GM21367 (cell line): ENCODE measurements at regions not wholly inside any gene's neighbourhood (a gene's known extent, or its start where the extent isn't known, plus 50 kb on each side); places are given as distances from the start of the nearest gene placed in this dataset.
"Not testable (repeated sequence)": the region's sequence is repeated elsewhere in the genome, so short reads cannot be mapped to it uniquely, and the experiment has no call there.

Source experiments
- ATAC-seq: cut with Tn5 transposase; IDR thresholded peaks from one replicate; pipeline ENCODE4 v1.9.1; 2021; ENCODE audit not compliant: unreplicated experiment

DNA sequence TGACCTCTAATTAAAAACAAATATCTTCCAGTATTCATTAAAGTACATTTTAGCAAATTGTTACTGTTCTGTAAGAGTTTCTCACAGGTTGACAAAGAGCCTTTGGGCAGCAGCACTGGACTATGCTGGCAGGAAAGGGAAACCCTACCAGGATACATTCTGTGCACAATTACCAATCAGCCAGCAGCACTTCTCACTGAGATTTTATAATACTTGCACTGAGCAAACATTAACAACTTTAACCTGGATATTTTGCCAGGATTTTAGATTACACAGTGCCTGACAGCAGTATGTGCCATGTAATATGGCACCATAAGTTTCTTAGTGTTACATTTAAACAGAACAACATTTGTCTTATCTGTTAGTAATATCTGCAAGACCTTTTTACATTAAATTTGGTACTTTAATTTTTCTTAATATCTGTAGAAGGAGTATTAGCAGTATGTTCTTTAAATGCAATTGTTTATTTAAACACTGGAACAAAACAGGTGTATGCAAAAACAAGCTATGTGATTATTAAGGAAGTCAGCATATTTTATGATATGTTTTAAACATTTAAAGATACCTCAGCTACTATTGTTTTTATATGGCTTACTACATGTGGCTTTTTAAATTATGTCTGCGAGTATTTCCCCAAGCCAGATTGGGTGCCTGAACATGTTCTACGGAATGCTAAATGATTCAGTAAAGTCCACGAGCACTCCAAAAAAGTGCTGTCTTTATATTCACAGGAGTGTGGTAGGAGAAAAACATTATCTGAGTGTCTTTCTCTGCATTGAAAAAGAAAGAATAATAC is 699.0 kb upstream of the LUZP2 start:
- ATAC-seq, result no peak

DNA sequence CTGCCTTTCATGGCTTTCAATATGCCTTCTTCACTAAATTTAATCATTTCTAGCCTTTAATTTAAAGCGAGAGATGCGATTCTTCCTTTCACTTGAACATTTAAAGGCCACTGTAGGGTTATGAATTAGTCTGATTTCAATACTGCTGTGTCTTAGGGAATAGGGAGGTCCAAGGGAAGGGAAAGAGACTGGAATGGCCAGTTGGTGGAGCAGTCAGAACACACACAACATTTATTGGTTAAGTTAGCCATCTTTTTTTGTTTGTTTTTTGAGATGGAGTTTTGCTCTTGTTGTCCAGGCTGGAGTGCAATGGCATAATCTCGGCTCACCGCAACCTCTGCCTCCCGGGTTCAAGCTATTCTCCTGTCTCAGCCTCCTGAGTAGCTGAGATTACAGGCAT is 662.5 kb upstream of the LUZP2 start:
- ATAC-seq, result not testable (repeated sequence)

DNA sequence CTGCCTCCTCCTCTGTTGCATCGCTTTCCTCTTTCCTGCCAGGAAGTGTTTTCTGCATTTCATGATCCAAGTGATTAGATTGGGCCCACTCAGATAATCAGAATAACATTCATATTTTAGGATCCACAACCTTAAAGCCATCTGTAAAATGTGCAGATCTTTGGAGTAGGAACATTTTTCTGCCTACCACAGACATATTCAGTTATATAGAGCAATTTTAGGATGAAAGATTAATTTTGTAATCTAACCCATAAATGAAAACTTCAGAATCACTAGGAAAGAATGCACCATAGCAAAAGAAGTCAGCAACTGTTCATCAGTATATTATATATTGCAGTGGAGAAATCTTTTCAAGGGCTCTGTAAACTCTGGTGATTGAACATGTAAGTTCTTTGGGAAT is 659.9 kb upstream of the LUZP2 start:
- ATAC-seq, result no peak

DNA sequence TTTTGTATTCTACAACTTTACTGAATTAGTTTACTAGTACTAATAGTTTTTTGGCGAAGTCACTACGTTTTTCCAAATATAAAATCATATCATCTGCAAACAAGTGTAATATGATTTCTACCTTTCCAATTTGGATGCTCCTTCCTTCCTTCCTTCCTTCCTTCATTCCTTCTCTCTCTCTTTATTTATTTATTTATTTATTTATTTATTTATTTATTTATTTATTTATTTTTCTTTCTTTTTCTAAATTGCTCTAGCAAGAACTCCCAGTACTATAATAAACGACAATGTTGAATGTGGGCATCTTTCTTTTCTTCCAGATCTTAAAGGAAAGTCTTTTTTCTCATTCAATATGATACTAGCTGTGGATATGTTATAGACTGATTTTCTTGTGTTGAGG is 656.0 kb upstream of the LUZP2 start:
- ATAC-seq, result no peak

DNA sequence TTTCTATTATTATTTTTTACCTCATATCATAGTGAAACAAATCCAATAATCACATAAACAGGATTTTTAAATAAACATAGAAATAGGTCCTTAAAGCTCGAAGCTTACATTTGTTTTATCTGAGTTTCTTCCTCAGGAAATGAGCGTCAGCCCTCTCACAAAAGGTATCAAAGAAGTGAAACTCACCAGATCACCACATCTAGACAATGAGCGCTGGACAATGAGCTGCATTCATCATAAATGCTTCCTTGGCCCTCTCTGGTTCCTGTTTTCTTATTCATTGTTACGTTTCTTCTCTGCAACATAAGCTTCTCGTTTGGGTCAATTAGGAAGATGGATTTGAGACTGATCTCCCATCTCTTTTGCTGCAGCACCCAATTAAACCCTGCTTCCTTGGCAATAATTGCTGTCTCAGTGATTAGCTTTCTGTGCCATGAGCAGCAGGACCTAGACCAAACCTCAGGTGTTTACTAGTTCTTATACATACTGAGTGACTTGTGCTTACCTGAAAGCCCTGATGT is 649.9 kb upstream of the LUZP2 start:
- no peak for ATAC-seq

DNA sequence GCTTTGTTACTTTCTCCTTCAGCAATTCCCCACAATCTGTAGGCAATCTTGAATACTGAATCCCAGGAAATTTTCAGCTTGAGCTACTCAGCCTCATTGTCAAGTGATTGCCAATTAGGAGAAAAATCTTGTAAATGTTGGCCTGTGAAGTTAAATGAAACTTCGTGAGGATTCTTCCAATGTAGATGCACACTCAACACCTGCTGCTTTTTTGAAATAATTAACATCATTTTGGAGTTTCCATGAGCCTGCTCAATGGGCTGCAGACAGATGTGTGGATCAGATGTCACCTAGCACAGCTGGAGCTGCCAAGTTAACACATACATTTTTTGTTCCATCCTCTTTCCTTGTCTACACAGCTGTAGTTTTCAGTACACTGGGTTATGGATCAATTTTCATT is 645.6 kb upstream of the LUZP2 start:
- ATAC-seq, result no peak

DNA sequence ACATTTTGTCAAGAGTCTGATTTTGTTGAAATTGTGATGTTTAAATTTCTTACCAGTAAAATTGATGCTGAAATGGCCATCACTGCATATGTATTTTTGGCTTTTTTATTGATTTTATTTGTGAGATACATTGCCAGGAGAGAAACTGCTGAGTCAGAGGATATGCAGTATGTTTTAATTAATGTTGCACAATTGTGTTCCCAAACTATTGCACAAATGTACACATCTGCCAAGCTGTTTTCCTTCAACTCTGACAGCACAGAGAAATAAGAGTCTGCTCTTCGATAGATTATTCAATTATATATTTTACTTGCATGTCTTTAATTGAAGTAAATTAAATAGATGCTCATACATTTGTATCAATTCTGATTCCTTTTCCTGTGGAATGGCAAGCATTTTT is 640.2 kb upstream of the LUZP2 start:
- ATAC-seq, result no peak

DNA sequence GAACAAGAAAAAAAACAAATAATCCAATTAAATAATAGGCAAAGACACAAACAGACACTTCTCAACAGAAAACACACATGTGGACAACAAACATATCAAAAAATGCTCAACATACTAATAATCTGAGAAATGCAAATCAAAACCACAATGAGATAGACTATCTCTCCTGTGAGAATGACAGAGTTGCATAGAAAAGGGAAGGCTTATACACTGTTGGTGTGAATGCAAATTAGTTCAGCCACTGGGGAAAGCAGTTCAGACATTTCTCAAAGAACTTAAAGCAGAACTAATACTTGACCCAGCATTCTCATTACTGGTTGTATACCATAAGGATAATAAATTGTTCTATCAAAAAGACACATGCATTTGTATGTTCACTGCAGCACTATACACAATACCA is 637.8 kb upstream of the LUZP2 start:
- no peak for ATAC-seq

DNA sequence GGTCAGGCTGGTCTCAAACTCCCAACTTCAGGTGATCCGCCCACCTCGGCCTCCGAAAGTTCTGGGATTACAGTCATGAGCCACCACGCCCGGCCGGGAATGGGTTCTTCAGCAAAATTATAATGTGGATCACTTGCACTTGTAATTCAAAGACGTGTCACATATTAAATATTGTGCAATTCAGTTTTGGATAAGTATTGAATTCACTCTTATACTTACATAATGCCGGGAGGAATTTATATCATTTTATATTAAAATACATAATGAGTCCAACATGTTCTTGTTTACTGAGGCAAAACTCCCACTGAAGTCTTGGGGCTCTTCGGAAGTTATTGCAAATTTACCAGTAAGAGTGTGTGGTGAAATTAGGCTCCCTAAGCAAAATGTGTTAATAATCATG is 635.2 kb upstream of the LUZP2 start:
- ATAC-seq, result no peak

DNA sequence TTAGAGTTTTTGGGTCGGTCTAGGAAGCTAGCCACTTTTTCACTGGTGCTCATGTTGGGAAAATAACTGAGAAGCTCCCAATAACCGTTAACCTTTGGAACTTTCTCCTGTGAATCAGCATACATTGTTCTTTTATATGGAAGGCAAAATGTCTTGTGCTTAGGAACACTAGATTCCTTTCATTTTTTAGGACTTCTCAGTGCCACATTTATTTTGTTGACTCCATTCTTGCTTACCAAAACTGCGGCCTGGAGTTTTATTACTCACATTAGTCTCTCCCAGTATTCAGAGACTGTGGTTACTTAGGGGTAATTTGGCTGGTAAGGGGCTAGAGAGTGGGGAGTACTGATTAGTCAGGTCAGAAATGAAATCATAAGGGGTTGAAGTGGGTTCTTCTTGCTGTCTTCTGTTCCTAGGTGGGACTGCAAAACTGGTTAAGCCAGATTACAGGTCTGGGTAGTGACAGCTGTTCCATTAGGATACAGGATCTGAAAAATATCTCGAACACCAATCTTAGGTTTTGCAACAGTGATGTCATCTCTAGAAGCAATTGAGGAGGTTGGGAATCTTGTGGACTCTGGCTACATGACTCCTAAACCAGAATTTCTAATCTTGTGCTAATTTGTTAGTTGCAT is 631.4 kb upstream of the LUZP2 start:
- no peak for ATAC-seq

DNA sequence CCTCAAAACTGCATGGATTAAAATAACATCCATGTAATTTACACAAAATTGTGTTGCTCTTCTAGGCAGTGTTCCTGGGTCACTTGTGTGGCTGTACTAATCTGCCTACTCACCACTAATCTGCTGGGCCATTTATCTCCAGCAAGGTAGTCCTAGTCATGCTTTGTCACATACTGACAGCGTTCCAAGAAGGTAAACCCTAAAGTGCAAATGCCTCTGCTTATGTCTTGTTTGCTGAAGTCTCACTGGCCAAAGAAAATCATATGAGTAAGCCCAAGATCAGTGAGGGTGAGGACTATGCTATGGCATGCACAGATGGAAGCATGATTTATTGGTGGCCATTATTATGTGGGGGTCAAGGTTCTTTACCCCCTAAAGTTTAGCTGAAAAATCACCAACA is 630.2 kb upstream of the LUZP2 start:
- ATAC-seq, result no peak

DNA sequence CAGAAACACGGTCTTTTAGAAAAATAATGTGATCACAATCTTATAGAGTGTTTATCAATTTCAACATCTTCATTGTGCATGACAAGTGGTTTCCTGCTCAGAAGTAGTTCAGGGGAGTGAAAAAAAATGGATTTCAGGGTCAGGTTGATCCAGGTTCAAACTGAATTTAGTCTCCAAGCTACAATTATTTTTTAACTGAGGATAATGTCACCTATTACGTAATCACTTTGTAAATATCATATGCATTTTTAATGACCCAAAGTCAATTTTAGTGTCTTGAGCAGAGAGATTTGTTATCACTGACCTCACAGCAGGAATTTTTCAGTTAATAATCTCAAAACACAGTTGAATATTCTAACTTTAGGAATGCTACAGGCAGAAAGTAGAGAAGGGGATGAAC is 627.2 kb upstream of the LUZP2 start:
- ATAC-seq, result no peak

DNA sequence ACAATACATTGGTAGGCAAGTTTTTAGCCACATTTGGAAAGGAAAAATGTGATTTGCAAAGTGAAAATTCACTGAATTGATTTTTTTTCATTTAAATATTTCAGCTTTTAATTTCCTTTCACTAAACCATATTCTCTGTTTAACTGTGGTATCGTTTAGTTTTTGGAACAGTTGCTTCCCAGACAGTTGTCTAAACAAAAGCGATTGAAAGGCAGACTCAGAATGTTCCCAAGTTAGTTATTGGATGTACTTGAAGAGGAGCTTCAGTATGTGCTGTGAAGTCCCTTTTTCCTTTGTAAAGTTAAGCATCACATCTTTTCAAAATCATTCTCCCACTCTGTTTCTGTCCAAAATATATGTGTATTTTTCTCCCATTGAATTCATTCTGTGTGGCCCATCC is 623.4 kb upstream of the LUZP2 start:
- ATAC-seq, result no peak

DNA sequence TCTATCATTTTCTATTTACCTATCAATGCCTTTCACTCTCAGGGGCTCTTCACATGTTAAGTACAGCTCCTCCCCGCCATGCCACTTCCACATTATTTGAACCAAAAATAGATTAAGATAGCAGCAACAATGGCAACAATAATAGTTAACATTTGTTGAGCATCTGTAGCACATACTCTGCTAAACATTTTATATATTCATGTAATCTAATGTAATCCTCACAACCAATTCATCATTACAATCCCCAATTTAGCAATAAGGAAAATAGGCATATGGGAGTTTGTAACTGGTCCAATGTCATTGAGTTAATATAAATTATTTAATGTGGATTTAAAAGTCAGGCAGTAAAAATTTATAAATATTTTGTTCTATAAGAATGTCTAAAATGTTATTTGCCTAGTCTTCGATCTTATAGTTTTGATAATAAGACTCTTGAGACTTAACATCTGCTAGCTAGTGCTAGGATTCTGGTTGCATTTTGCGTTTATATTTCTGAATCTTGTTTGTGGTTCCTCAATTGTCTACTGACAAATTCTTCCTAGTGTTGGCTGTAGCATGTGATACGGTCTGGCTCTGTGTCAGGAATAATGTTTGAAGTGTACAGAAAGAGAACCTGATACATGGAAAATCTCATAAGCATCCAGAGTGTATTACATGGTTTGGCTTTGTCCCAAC is 621.5 kb upstream of the LUZP2 start:
- ATAC-seq, result no peak

DNA sequence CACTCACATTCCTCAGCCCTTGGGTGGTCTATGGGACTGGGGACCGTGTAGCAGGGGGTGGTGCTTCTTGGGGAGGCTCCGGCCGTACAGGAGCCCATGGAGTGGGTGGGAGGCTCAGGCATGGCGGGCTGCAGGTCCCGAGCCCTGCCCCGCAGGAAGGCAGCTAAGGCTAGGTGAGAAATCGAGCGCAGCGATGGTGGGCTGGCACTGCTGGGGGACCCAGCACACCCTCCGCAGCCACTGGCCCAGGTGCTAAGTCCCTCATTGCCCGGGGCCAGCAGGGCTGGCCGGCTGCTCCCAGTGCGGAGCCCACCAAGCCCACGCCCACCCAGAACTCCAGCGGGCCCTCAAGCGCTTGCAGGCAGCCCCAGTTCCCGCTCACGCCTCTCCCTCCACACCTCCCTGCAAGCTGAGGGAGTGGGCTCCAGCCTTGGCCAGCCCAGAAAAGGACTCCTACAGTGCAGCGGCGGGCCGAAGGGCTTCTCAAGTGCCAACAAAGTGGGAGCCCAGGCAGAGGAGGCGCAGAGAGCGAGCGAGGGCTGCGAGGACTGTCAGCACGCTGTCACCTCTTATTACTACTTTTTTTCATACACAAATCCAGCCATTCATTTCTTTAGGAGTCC is 613.3 kb upstream of the LUZP2 start:
- not testable (repeated sequence) for ATAC-seq

DNA sequence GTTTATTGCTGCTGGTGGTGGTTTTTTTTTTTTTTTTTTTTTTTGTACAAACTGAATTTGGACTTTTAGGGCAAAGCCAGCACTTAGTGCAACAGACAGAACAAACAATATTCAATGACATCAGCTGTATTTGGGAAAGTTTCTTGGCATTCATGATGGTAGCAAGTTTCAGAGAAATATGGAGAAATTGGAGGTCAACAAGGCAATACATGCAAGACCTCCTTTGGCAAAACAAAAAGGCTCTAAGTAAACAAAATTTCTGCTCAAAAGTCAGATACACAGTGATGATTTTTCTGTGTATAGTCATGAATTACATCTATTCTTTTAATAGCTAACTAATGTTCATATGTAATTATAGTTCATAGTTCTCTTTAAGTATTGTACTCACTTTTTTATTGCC is 612.5 kb upstream of the LUZP2 start:
- no peak for ATAC-seq

DNA sequence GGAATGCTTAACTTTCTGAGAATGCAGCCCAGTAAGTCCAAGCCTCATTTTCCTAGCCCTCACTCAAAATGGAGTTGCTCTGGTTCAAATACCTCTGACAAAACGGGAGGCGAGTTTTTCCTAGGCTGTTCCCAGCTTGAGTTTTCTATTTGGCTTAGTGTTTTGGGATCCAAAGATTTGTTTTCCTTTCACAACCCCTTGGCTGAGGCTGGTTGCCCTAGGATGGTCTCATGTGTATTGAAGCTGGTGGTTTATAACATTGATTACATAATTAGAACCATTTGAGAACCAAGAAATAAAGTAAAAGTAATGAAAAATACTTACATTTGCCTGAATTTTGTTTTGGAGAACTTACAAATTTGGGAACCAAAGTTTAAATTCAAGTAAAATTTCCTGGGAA is 611.1 kb upstream of the LUZP2 start:
- no peak for ATAC-seq

DNA sequence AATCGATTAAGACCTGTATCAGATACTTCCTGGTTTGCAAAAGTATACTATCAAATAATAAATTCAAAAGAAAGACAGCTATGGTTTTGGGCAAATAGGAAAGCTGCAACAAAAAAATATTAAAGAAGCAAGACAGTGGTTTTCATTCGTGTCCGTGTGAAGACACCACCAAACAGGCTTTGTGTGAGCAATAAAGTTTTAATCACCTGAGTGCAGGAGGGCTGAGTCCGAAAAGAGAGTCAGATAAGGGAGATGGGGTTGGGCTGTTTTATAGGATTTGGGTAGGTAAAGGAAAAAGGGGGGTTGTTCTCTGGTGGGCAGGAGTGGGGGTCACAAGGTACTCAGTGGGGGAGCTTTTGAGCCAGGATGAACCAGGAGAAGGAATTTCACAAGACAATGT is 609.7 kb upstream of the LUZP2 start:
- not testable (repeated sequence) for ATAC-seq

DNA sequence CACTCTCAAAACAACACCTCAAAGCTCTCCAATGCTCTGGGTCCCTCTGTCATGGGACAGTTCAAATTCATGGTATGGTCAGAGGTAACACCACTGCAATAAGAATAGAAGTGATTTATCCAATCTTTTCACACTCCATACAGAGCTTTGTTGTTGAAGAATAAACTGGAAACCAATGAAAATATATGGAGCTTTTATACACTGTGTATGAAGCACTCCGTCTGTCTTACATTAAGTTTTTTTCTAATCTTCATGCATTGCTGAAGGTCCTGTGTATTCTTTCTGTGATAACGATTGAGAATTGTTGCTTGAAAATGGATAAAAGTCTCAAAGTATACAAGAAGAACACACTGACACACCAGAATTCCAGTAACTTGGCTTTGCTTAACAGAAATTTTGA is 603.7 kb upstream of the LUZP2 start:
- no peak for ATAC-seq

DNA sequence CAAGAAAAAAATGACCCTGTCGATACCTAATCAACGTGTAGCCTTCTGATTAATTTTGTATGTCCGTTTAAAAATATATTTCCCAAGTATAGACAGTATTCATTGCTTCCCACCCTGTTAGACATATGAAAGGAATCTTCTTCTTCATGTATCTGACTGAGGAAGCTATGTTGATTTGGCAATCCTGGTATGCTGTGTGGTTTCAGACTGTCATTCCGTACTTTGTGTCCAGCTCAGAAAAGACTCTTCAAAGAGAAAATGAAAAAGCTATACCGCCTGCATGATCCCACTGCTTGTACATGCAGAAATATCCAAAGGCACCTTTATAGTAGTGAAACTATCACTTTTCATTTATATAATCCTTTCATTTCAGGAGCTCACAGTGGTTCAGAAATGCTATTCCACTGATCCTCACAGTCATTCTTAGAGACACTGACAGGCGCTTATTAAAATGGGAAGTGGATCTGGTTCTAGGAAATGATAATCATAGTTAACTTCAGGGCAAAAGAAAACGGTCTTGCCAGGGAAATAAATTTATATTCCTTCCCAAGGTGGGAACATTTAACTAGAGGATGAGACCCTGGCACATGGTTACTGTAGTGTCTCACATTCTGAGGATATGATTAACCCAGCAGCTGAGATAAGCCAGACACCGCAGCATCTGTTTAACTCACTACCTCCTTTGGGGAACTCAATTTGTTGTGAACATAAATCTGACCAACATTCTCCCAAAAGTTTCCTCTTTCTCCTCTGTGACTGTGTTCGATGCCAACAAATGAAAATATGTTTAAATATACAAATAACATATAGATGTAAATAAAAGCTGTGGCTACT is 599.2 kb upstream of the LUZP2 start:
- no peak for ATAC-seq
